GM06990 (cell line): ENCODE measurements at regions not wholly inside any gene's neighbourhood (a gene's known extent, or its start where the extent isn't known, plus 50 kb on each side); places are given as distances from the start of the nearest gene placed in this dataset.

Source experiments
- DNase-seq: peaks from one replicate; pipeline ENCODE4 v3.0.0-alpha.2; 2011; ENCODE audit not compliant: insufficient read length; ENCODE audit errors: extremely low read depth
- H3K27me3 ChIP-seq: replicated peaks from 2 replicates; pipeline ENCODE4 v1.6.0; 2011; ENCODE audit warnings: low read length; ENCODE audit not compliant: control insufficient read depth, insufficient read depth
- H3K36me3 ChIP-seq: 2 replicates; pipeline ENCODE4 v1.5.1; 2011; ENCODE audit warnings: low read length; ENCODE audit not compliant: control insufficient read depth, insufficient read depth
- H3K4me3 ChIP-seq: replicated peaks from 2 replicates; pipeline ENCODE4 v1.5.1; 2011; ENCODE audit warnings: low read depth, mild to moderate bottlenecking, control low read depth, low read length
- TF ChIP-seq, protein P1 (sequence below): IDR thresholded peaks from 2 replicates; pipeline ENCODE4 v1.5.1; 2011; ENCODE audit warnings: low read length, control low read depth, mild to moderate bottlenecking, inconsistent platforms; ENCODE audit not compliant: insufficient read depth, poor library complexity, severe bottlenecking

DNA sequence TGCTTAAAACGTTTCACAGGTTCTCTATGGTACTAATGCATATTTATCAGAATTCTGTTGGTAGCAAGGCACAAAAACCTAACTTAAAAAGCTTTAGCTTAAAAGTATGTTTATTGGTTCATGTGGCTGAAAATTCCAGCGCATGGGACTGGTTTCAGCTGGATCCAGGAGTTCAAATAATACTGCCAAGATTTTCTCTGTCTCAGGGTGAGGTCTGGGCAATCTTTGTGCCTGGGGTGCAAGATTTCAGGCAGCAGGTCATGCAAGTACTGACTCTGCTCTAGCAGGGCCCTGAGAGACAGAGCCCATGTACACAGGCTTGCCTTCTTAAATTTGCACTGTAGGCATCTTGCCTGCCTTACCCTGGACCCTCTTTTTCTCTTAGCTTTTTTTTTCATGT lies 134.2 kb upstream of the GAS1 start:
- H3K36me3 ChIP-seq: no peaks in the 10 kb centered on the region
- no peak overlapping the region for H3K4me3 ChIP-seq
- TF ChIP-seq, protein P1, sequence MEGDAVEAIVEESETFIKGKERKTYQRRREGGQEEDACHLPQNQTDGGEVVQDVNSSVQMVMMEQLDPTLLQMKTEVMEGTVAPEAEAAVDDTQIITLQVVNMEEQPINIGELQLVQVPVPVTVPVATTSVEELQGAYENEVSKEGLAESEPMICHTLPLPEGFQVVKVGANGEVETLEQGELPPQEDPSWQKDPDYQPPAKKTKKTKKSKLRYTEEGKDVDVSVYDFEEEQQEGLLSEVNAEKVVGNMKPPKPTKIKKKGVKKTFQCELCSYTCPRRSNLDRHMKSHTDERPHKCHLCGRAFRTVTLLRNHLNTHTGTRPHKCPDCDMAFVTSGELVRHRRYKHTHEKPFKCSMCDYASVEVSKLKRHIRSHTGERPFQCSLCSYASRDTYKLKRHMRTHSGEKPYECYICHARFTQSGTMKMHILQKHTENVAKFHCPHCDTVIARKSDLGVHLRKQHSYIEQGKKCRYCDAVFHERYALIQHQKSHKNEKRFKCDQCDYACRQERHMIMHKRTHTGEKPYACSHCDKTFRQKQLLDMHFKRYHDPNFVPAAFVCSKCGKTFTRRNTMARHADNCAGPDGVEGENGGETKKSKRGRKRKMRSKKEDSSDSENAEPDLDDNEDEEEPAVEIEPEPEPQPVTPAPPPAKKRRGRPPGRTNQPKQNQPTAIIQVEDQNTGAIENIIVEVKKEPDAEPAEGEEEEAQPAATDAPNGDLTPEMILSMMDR: no peak
- no peak for DNase-seq
- H3K27me3 ChIP-seq: no peaks in the 10 kb centered on the region; the same call in 1 of the 2 replicates

DNA sequence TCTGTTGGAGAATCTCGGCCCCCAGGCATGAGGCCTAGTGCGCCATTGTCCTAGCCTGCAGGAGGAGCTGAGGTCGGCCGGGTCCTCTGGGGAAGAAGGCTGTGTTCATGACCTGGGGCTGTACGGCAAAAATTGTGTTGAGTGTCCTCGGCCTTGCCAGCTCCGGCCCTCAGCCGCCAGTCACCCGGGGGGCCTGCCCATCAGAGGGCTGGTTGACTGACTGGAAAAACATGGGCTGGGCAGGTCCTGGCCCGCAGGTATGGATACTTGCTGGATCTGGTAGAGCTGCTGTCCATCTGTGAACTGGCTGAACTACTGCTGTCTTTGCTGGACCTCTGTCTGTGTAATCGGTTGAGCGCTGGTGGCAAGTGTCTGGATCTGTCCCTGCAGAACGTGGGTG lies 136.7 kb upstream of the GAS1 start:
- H3K36me3 ChIP-seq: no peaks in the 10 kb centered on the region
- no peak for DNase-seq
- TF ChIP-seq, protein P1: no peak

DNA sequence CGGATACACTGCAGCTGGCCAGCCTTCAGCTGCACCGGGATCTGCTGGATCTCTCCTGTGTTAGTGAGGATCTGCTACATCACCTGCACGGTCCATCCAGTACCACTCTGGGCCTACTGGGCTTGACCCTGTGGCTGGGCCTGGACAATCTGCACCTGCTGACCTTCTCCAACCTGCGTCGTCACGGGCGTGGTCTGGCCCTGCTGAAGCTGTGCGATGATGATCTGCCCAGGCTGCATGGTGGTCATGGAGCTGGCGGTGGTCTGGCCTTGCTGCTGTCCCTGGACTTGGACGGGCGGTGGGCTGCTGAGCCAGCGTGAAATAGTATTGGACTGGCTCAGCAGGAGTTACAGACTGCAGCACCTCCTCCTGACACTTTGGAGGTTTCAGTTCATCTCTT lies 137.1 kb upstream of the GAS1 start:
- Histone ChIP-seq H3K4me3 (no peak overlapping the region), H3K36me3 (no peaks in the 10 kb centered on the region), H3K27me3 (no peaks in the 10 kb centered on the region)
- DNase-seq: no peak
- TF ChIP-seq, protein P1: no peak

More for the DNA sequence above, 136.7 kb upstream of the GAS1 start:
- H3K27me3 ChIP-seq: no peaks in the 10 kb centered on the region
- H3K4me3 ChIP-seq: no peak overlapping the region

DNA sequence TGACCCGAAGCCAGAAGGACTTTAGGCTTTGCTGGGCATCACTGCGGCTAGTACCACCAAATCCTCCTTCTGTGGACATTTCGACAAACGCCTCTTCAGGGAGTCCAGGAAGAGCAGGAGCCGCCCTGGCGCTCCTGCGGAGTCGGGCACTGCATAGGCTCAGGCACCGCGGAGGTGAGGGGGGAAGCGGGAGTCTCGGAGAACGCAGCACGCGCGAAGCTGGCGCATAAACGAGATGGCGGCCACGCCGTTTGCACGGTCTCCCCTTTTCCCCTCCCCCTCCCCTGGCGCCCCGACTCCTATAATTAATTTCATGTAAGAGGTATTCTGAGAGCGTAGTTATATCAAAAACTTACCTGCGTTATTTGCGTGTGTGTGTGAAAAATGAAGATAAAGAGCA lies 137.8 kb upstream of the GAS1 start:
- DNase-seq: no peak
- no peak overlapping the region for H3K4me3 ChIP-seq
- no peaks in the 10 kb centered on the region for H3K36me3 ChIP-seq
- H3K27me3 ChIP-seq: no peaks in the 10 kb centered on the region
- TF ChIP-seq, protein P1: no peak

DNA sequence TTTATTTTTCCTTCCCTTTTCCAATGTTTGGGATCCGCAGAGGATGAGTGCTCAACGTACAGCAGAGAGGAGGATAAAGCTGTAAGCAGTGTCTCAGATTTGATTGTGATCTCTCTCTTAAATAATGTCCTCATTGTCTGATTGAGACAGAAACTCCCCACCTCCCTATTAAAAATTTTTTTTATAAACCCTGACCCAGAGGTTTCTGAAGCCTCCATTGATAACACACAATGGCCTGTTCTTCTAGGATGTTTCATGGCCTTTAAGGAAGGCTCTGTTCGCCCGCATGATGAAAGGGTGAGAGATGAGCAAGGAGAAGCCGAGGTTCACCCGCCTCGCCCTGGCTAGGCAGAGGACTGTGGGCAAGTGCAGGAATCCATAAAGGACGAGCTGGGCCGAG lies 138.2 kb upstream of the GAS1 start:
- Histone ChIP-seq H3K27me3 (no peaks in the 10 kb centered on the region), H3K4me3 (no peak overlapping the region), H3K36me3 (no peaks in the 10 kb centered on the region)
- DNase-seq: no peak
- TF ChIP-seq, protein P1: no peak

DNA sequence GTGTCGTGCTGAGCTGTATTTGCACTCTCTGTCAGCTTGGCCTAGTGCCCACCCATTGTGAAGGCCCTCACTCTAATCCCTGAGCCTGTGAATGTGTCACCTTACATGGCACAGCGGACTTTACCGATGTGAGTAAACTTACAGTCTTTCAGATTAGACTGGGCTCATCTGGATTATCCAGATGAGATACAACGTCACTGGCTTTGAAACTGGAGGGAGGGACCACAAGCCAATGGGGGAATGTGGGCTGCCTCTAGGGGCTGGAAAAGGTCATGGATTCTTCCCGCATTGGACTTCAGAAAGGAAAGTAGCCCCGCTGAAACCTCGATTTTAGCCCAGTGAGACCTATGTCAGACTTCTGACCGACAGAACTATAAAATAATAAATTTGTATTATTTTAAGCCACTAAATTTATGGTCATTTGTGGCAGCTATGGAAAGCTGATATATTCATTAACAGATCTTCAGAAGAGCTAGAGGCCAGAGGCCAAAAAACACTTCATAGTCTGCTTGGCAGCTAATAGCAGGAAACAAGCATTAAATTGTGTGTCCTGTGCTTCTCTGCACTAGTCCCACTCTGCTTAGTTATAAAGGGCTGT lies 139.0 kb upstream of the GAS1 start:
- Histone ChIP-seq H3K27me3 (no peaks in the 10 kb centered on the region), H3K36me3 (no peaks in the 10 kb centered on the region), H3K4me3 (no peak overlapping the region)
- TF ChIP-seq, protein P1: no peak
- no peak for DNase-seq
